Stimulated activated CD4-positive, alpha-beta T cell treated with anti-CD3 and anti-CD28 coated beads, TNF-alpha, amount 100 ng/mL, for 48 hours (primary cell): ENCODE measurements at regions not wholly inside any gene's neighbourhood (a gene's known extent, or its start where the extent isn't known, plus 50 kb on each side); places are given as distances from the start of the nearest gene placed in this dataset.

Experiments
- DNase-seq, 3 donors: peaks; one replicate each; pipeline ENCODE4 v3.0.0-alpha.2; 2020; ENCODE audit warnings: low read depth in 3 of 3

DNA sequence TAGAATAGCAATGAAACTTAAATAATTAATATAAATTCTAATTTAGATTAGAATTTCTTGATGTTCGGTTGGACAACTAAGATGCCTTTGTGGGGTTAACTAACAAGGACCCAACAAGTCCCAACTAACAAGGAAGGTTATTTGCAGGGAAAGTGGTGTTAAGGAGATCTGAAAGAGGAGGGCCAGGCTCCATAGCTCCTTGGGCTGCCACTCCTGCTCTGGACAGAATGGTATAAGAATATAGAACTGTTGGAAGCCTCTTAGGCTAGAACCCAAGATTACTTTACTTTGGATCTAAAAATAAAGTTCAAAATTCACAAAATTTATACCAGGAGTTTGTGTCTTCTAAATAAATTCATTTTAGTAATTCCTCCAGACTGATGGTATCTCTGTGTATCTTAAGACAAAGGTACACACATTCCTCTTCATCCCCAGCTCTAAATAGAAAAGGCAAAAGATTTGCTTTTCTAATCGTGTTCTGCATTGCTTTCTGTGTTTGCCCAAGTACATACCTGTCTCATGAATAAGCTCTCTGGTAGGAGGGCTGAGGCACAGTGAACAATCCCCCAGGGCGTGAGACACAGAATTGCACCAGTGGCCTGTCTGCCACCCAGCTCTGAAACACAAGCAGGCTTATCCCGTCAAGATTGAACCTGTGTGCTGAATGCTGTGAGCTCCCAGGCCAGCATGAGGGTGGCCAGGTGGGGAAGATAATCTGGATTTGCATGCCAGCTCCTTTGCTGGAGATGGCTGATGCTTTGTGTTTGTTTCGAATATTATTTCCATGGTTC, 176.0 kb downstream of the ACKR3 start:
- DNase-seq, result no peak

DNA sequence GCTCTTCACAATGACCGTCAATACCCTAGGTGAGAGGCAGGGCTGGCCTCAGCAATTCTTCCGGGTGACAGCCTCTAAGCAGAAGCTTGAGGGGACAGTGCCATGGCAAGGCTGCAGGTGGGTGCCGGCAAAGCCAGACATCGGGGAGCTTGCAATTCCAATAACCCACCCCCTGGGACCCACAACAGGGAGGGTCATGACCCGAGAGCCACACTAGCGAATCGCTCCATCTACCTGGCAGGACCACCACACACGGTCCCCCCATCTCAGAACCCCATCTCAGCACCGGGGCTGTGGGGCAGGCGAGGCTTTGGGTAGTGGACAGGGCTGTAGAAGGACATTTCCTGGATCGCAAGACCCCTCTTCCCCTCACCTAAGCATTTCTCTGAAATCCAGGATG, 177.2 kb downstream of the ACKR3 start:
- no peak for DNase-seq

DNA sequence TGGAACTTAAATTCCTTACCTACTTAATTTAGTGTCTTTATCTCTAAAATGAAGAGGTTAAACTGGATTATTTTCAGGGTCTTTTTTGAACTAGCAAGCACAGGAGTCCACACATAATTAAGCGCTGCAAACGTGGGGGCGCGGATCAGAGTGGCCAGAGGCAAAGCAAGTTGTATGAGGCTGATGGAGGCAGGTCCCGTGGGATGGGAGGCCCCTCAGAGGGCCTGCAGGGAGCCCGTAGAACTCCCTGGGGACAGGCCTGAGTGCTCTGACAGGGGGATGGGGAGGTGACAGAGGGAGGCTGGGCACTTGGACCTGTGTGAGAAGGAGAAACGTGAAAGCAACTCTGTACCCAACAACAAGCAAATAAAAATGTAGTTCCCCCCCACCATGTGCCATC, 177.8 kb downstream of the ACKR3 start:
- DNase-seq, result no peak

- no peak for DNase-seq
Measured at GRCh38 chr2:236747925-236748324, 178.3 kb downstream of the ACKR3 start.

DNA sequence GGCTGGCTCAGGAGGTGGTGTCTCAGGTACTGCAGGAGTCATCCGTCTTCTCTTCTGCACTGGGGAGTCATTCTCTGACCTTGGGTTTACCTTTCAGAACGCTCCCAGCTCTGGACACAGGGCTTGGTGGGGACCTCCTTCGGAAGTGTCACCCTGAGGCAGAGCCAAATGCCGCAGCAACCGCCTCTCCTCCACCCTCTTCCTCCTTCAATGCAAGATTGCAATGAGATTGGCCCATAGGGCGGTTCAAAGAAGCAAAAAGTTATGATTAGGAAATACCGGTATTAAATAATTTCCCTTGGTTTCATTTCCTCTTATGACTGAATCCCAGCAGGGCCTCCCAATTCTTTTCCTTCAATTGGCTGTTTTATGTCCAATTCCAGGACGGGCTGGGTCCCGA, 178.8 kb downstream of the ACKR3 start:
- no peak for DNase-seq

DNA sequence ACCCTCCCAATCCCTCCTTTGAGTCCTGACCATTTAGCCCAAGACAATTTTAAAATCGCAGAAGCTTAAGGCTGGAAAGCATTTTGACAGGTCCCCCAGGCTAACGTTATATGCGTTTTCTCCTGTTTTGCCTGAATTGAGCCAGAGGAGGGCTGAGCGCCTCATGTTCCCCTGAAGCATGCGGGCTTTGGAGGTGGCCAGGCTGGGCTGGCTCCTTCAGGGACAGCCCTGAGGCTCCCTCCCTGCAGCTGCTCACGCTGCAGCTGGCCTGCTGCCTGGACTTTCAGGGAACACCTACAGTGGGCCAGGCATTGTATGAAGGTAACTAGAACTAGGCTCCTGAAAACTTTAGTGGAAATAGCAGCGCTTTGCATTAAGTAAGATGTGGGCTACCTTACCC, 179.2 kb downstream of the ACKR3 start:
- DNase-seq, result no peak

DNA sequence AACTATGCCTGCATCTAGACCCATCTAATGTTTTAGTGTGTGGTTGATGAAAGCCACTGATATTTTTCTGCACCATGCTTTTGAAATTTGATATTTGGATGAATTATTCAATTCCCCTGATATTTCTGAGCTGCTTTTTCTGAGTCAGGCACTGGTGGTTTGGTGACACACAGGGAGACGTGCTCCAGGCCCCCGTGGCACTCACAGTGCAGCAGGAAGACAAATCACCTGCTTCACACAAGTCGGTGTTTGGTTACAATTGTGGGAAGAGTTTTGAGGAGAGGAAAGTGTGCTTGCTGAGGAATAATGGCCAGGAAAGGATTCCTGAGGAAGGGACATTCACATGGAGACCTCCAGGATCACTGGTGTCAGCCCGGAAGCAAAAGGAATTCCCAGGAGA, 179.7 kb downstream of the ACKR3 start:
- DNase-seq, result no peak

DNA sequence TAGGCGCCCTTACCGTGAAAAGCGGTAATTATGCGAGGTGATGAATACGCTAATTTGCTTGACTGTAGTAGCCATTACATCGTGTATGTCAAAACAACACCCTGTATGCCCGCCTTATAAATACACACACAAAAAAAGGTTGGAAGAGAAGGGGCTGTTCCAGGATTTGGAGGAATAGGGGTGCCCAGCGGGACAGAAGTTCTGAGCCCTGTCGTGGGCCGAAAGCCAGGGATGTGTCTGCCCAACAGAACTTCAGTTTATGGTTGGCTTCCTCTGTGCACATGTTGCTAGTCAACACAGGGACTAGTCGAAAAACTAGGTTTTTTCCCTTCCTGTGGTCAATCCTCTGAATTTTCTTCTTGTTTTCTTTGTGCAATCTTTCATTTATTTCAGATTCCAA, 182.5 kb downstream of the ACKR3 start:
- DNase-seq, result no peak

- no peak for DNase-seq
Measured at GRCh38 chr2:236753606-236754270, 184.1 kb downstream of the ACKR3 start.

DNA sequence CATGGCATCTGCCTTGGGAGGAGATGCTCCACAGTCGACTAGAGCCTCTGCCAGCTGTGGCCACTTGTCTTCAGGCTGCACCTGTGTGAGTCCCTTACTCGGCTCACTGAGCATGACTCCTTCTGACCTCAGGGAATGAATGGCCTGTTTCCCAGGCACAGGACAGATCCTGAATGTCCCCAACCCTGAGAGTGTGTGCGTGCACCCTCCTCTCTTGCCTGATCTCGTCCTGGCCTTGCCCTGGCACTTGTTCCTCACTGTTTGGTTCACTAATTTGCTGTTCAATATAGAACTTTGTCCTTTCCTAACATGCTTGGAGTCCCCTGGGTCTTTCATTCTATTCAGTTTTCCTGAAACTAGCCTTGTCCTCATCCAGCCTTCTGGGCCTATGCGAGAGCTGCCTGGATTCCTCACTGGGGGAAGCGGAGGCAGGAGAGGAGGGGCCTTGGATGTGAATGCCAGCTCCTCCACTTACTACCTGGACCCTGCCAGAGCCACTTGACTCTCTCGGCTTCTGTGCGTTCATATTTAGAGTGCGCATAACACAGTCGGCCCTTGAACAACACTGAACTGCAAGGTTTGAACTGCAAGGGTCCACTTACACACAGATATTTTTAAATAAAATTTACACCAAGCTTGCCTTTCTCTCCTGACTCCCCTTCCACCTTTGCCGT, 184.8 kb downstream of the ACKR3 start:
- no peak for DNase-seq

GRCh38 chr2:236755278-236755840, 185.7 kb downstream of the ACKR3 start:
- DNase-seq, result no peak

DNA sequence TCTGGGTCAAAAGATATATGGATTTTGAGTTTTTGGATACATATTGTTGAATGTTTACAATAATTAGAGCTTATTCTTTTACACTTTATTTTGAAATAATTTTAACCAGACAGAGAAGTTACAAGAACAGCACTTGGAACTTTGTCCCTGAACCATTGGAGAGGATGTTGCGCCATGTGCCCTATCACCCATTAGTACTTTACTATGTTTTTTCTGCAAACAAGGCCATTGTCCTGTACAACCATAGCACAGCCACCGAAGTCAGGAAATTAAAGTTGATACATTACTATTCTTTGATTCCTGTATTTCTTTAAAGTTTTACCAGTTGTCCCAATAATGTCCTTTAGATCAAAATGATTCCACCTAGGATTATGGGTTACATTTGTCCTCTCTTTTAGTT, 188.8 kb downstream of the ACKR3 start:
- no peak for DNase-seq

DNA sequence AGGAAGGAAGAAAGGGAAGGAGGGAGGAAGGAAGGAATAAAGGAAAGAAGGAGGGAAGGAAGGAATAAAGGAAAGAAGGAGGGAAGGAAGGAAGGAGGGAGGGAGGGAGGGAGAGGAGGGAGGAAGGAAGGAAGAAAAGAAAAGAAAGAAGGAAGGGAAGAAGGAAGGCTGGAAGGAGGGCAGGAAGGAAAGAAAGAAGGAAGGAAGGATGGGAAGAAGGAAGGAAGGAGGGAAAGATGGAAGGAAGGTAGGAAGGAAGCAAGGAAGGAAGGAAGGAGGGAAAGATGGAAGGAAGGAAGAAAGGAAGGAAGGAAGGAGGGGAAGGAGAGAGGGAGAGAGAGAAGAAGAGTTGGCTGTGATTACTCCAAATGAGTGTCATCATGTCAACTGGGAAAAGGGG, 190.6 kb downstream of the ACKR3 start:
- DNase-seq, result no peak

DNA sequence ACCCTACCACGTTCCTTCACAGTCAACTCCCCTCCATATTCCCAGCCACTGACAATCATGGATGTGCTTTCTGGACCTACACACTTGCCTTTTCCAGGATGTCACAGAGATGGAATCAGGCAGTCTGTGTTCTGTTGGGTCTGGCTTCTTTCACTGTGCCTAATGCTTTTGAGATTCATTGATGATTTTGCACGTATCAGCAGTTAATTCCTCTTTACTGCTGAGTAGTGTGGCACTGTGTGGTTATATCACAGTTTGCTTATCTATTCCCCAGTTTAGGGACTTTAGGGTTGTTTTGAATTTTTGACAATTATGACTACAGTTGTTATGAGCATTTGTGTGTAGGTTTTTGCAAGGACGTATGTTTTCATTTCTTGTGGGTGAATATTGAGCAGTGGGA, 191.7 kb downstream of the ACKR3 start:
- DNase-seq, result no peak

DNA sequence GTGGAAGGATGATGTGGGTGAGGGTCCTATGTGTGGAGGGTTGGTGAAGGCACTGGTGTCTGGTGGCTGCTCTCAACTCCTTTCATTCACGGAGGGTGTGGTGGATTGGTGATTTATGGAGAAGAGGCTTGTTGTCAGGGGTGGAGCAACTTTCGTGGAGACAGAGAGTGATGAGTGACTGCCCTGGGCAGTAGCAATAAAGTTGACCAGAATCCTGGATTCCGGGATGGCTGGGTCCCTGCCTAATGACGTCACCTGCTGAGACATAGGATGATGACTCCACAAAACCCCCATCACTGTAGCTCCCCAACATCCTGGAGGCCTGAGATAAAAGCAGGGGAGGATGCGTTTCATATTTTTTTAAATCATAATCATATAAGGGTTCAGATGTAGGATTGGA, 193.0 kb downstream of the ACKR3 start:
- no peak for DNase-seq

- DNase-seq, result no peak
Measured at GRCh38 chr2:236763857-236764256, 194.2 kb downstream of the ACKR3 start.

GRCh38 chr2:236764716-236765115, 195.1 kb downstream of the ACKR3 start:
- DNase-seq, result no peak

DNA sequence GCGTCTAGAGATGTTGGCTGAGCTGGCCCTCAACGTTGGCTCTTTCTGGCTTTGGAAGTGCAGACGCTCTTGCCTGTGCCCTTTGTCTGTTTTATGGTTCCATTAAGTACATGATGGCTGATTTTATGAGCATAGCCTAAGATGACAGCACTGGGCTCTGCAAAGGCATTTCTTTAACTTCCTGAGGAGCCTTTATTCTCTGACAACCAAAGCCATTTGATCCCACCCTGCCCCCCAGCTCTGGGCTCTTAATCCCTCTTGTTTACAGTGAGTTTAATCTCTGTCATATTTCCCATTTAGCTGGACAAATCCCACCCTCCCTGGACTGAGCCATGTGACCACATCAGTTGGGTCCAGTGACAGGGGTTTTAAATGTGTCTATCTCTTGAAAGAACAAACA, 195.9 kb downstream of the ACKR3 start:
- no peak for DNase-seq

- DNase-seq, result no peak
Measured at GRCh38 chr2:236766850-236767249, 197.2 kb downstream of the ACKR3 start.

DNA sequence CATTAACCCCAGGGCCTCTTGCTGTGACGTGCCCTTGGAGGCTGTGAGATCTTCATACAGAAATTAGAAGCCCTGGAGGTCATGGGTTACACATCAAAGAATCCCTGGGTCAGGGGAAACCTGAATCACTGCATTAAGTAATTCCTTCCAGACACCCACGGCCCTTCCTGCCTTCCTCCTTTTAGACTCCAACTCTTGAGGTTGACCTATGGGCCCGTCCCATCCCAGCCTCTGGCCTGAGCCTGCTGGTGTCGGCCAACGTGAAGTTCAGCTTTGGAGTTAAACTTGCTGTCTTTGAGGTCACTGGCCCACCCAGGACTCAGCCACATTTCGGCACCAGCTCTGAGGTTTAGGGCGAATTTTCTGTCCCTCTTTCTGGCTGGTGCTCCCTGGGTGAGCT, 198.3 kb downstream of the ACKR3 start:
- no peak for DNase-seq

DNA sequence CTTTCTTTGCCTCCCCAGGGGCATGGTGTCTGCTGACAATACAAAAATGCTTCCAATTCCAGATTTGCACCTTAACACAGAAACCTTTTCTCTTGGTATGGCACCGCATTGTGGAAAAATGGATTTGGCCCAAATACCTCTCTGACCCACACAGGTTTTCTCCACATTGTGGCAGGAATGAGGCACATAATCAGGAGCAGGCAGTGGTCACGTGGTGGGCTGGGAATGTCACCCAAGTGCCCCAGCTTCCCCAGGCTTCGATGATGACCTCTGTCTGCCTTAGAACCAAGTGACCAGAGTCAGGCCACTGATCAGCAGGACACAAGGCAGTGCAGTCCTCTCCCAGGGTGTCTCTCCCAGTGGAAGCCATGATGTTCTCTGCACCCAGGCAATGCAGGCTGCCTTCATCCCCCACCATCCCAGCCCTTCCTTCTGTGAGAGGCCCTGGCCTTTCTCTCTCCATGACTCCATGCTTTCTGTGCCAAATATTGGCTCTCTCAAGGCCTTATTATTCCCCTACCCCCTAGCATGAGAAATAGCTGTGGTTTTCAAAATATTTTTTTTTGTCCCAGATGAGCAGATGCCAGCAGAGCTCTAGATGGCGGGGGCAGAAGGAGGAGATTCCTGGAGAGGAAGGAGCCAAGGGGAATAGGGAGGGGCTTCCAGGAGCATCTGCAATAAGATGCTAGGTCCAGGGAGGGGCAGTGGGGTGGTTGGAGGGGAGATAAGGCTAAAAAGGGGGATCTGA, 198.9 kb downstream of the ACKR3 start:
- no peak for DNase-seq
